Rectal smooth muscle tissue (tissue), 1 donor: ENCODE measurements at regions not wholly inside any gene's neighbourhood (a gene's known extent, or its start where the extent isn't known, plus 50 kb on each side); places are given as distances from the start of the nearest gene placed in this dataset.

Experiments
- H3K27ac ChIP-seq: one replicate; pipeline ENCODE4 v1.7.0; 2013; ENCODE audit warnings: low read depth, low read length, inconsistent platforms
- H3K27me3 ChIP-seq: one replicate; pipeline ENCODE4 v1.7.0; 2013; ENCODE audit warnings: low read length; ENCODE audit not compliant: control insufficient read depth, insufficient read depth
- H3K36me3 ChIP-seq: one replicate; pipeline ENCODE4 v1.7.0; 2013; ENCODE audit warnings: low read length; ENCODE audit not compliant: control insufficient read depth, insufficient read depth
- H3K4me1 ChIP-seq: one replicate; pipeline ENCODE4 v1.7.0; 2013; ENCODE audit warnings: low read length; ENCODE audit not compliant: control insufficient read depth, insufficient read depth
- H3K4me3 ChIP-seq: one replicate; pipeline ENCODE4 v1.7.0; 2013; ENCODE audit warnings: low read length
- H3K9ac ChIP-seq: one replicate; pipeline ENCODE4 v1.7.0; 2013; ENCODE audit warnings: low read length

DNA sequence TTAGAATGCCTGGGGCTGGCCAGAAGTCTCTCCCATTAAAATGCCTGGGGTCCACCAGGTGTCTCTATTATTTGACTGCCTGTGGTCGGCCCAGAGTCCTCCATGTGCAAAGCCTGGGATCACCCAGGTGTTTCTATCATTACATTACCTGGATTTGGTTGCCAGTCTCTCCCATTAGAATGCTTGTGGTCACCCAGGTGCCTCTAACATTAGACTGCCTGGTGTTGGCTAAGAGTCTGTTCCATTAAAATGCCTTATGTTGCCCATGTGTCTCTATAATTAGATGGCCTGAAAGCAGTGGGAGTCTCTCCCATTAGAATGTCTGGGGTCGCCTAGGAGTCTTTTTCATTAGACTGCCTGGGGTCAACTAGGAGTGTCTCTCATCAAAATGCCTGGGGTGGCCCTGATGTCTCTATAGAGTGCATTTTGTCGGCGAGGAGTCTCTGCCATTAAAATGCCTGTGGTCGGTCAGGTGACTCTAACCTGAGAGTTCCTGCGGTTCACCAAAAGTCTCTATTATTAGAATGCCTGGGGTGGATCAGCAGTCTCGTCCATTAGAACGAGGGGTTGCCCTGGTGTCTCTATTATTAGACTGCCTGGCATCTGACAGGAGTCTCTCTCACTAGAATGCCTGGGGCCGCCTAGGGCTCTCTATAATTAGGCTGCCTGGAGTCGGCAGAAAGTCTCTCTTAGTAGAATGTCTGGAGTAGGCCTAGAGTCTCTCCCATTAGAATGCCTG is 1540.5 kb downstream of the UQCRFS1 start:
- Histone ChIP-seq H3K9ac (no peak overlapping the region), H3K27me3 (no peaks in the 10 kb centered on the region), H3K4me1 (no peaks in the 10 kb centered on the region), H3K4me3 (no peak overlapping the region), H3K27ac (no peak overlapping the region), H3K36me3 (no peaks in the 10 kb centered on the region)

DNA sequence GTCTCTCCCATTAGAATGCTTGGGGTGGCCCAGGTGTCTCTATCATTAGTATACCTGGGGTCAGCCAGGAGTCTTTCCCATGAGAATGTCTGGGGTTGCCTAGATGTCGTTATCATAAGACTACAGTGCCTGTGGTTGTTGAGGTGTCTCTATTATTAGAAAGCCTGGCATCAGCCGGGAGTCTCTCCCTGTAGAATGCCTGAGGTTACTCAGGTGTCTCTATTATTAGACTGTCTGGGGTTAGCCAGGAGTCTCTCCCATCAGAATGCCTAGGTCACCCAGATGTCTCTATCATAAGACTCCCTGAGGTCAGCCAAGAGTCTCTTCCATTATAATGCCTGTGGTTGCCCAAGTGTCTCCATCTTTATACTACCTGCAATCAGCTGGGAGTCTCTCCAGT is 1541.1 kb downstream of the UQCRFS1 start:
- H3K9ac ChIP-seq = no peak overlapping the region
- H3K4me1 ChIP-seq = no peaks in the 10 kb centered on the region
- H3K36me3 ChIP-seq = no peaks in the 10 kb centered on the region
- H3K4me3 ChIP-seq = no peak overlapping the region
- H3K27me3 ChIP-seq = no peaks in the 10 kb centered on the region
- no peak overlapping the region for H3K27ac ChIP-seq

GRCh38 chr19:27660428-27660827 is 1552.5 kb downstream of the UQCRFS1 start:
- Histone ChIP-seq H3K4me1 (no peaks in the 10 kb centered on the region), H3K27ac (no peak overlapping the region), H3K9ac (no peak overlapping the region), H3K27me3 (no peaks in the 10 kb centered on the region), H3K4me3 (no peak overlapping the region), H3K36me3 (no peaks in the 10 kb centered on the region)

- Histone ChIP-seq H3K4me1 (no peaks in the 10 kb centered on the region), H3K27ac (no peak overlapping the region), H3K9ac (no peak overlapping the region), H3K27me3 (no peaks in the 10 kb centered on the region), H3K4me3 (no peak overlapping the region), H3K36me3 (no peaks in the 10 kb centered on the region)
Measured at GRCh38 chr19:27657271-27658051, 1555.5 kb downstream of the UQCRFS1 start.

DNA sequence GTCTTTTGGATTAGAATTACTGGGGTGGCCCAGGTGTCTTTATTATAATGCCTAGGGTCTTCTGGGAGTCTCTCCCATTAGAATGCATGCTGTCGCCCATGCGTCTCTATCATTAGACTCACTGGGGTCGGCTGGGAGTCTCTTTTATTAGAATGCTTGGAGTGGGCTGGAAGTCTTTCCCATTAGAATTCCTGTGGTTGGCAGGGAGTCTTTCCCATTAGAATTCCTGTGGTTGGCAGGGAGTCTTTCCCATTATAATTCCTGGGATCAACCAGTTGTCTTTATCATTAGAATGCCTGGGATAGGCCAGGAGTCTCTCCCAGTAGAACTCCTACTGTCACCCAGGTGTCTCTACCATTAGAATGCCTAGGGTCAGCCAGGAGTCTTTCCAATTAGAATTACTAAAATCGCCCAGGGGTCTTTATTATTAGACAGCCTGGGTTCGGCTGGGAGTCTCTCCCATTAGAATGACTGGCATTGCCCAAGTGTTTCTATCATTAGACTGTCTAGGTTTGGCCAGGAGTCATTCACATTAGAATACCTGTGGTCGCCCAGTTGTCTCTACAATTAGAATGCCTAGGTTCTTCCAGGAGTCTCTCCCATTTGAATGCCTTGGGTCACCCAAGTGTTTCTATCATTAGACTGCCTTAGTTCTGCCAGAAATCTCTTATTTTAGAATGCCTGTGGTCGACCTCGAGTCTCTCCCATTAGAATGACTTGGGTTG is 1558.5 kb downstream of the UQCRFS1 start:
- no peak overlapping the region for H3K9ac ChIP-seq
- H3K27me3 ChIP-seq = no peaks in the 10 kb centered on the region
- H3K36me3 ChIP-seq = no peaks in the 10 kb centered on the region
- H3K4me3 ChIP-seq = no peak overlapping the region
- H3K27ac ChIP-seq = no peak overlapping the region
- no peaks in the 10 kb centered on the region for H3K4me1 ChIP-seq

DNA sequence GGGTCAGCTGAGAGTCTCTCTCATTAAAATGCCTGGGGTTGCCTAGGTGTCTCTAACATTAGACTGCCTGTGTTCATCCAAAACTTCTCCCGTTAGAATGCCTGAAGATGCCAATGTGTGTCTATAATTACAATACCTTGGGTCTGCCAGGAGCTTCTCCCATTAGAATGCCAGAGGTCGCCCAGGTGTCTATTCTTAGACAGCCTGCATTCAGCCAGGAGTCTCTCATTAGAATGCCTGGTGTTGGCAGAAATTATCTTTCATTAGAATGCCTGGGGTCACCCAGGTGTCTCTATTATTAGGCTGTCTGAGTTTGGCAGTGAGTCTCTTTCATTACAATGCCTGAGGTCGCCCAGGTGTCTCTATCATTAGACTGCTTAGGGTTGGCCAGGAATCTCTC is 1560.2 kb downstream of the UQCRFS1 start:
- no peak overlapping the region for H3K9ac ChIP-seq
- H3K36me3 ChIP-seq = no peaks in the 10 kb centered on the region
- H3K4me1 ChIP-seq = no peaks in the 10 kb centered on the region
- no peaks in the 10 kb centered on the region for H3K27me3 ChIP-seq
- H3K4me3 ChIP-seq = no peak overlapping the region
- H3K27ac ChIP-seq = no peak overlapping the region

- no peak overlapping the region for H3K4me3 ChIP-seq
- H3K36me3 ChIP-seq = no peaks in the 10 kb centered on the region
- no peak overlapping the region for H3K9ac ChIP-seq
- no peaks in the 10 kb centered on the region for H3K27me3 ChIP-seq
- no peaks in the 10 kb centered on the region for H3K4me1 ChIP-seq
- no peak overlapping the region for H3K27ac ChIP-seq
Measured at GRCh38 chr19:27652281-27652680, 1560.7 kb downstream of the UQCRFS1 start.

DNA sequence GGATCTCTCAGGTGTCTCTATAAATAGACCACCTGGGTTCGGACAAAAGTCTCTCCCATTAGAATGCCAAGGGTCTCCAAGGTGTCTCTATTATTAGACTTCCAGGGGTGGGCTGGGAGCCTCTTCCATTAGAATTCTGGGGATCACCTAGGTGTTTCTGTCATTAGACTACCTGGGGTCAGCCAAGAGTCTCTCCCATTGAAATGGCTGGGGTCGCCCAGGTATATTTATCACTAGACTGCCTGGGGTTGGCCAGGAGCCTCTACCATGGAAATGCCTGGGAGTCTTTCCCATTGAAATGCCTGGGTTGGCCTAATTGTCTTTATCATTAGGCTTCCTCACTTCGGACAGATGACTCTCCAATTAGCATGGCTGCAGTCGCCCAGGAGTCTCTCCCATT is 1565.5 kb downstream of the UQCRFS1 start:
- Histone ChIP-seq H3K27ac (no peak overlapping the region), H3K4me3 (no peak overlapping the region), H3K4me1 (no peaks in the 10 kb centered on the region), H3K9ac (no peak overlapping the region), H3K27me3 (no peaks in the 10 kb centered on the region), H3K36me3 (no peaks in the 10 kb centered on the region)

GRCh38 chr19:27635401-27635800 is 1577.5 kb downstream of the UQCRFS1 start:
- Histone ChIP-seq H3K27ac (no peak overlapping the region), H3K9ac (no peak overlapping the region), H3K4me1 (no peaks in the 10 kb centered on the region), H3K36me3 (no peaks in the 10 kb centered on the region), H3K27me3 (no peaks in the 10 kb centered on the region), H3K4me3 (no peak overlapping the region)

GRCh38 chr19:27618006-27618405 is 1594.9 kb downstream of the UQCRFS1 start:
- Histone ChIP-seq H3K4me1 (no peaks in the 10 kb centered on the region), H3K4me3 (no peak overlapping the region), H3K36me3 (no peaks in the 10 kb centered on the region), H3K27me3 (no peaks in the 10 kb centered on the region), H3K9ac (no peak overlapping the region), H3K27ac (no peak overlapping the region)

- H3K36me3 ChIP-seq = no peaks in the 10 kb centered on the region
- no peak overlapping the region for H3K27ac ChIP-seq
- no peaks in the 10 kb centered on the region for H3K4me1 ChIP-seq
- no peak overlapping the region for H3K9ac ChIP-seq
- H3K4me3 ChIP-seq = no peak overlapping the region
- no peaks in the 10 kb centered on the region for H3K27me3 ChIP-seq
Measured at GRCh38 chr19:27580906-27581305, 1632.0 kb downstream of the UQCRFS1 start.
